Endodermal cell (in vitro differentiated cells): ENCODE measurements at regions not wholly inside any gene's neighbourhood (a gene's known extent, or its start where the extent isn't known, plus 50 kb on each side); places are given as distances from the start of the nearest gene placed in this dataset.

Source experiments
- DNase-seq: peaks from one replicate; pipeline ENCODE4 v3.0.0-alpha.2; 2017
- H3K27ac ChIP-seq: 2 replicates; pipeline ENCODE4 v1.5.1; 2013; ENCODE audit warnings: mild to moderate bottlenecking, low read depth, low read length, moderate library complexity
- H3K27me3 ChIP-seq: 2 replicates; pipeline ENCODE4 v1.6.1; 2013; ENCODE audit warnings: mild to moderate bottlenecking, low read length, moderate library complexity; ENCODE audit not compliant: insufficient read depth, control insufficient read depth, poor library complexity, severe bottlenecking
- H3K36me3 ChIP-seq: 2 replicates; pipeline ENCODE4 v1.7.0; 2013; ENCODE audit warnings: mild to moderate bottlenecking, low read length, moderate library complexity; ENCODE audit not compliant: control insufficient read depth, insufficient read depth
- H3K4me1 ChIP-seq: one replicate; pipeline ENCODE4 v1.7.0; 2013; ENCODE audit warnings: low read length; ENCODE audit not compliant: control insufficient read depth, insufficient read depth
- H3K4me3 ChIP-seq: 2 replicates; pipeline ENCODE4 v1.5.1; 2013; ENCODE audit warnings: mild to moderate bottlenecking, low read length, moderate library complexity
- H3K9ac ChIP-seq: 2 replicates; pipeline ENCODE4 v1.6.1; 2013; ENCODE audit warnings: mild to moderate bottlenecking, low read length, moderate library complexity; ENCODE audit not compliant: poor library complexity, severe bottlenecking; ENCODE audit errors: extremely low read depth
- H3K9me3 ChIP-seq: 2 replicates; pipeline ENCODE4 v1.6.1; 2013; ENCODE audit warnings: mild to moderate bottlenecking, low read length, moderate library complexity; ENCODE audit not compliant: control insufficient read depth
- H3K27ac Mint-ChIP-seq: 2 replicates; pipeline ENCODE4 v1.8.0; 2020; ENCODE audit warnings: mixed read lengths
- H3K27me3 Mint-ChIP-seq: 2 replicates; pipeline ENCODE4 v1.8.0; 2021; ENCODE audit warnings: mild to moderate bottlenecking, mixed read lengths; ENCODE audit not compliant: insufficient read depth
- H3K36me3 Mint-ChIP-seq: 2 replicates; pipeline ENCODE4 v1.8.0; 2020; ENCODE audit warnings: low read depth, mixed read lengths
- H3K4me1 Mint-ChIP-seq: 2 replicates; pipeline ENCODE4 v1.8.0; 2020; ENCODE audit warnings: mixed read lengths
- H3K4me3 Mint-ChIP-seq: 2 replicates; pipeline ENCODE4 v1.8.0; 2020; ENCODE audit warnings: mild to moderate bottlenecking, moderate library complexity, mixed read lengths
- H3K9me3 Mint-ChIP-seq: 2 replicates; pipeline ENCODE4 v1.8.0; 2020; ENCODE audit warnings: mild to moderate bottlenecking, mixed read lengths
- WGBS, 2 experiments: methylation state at CpG; one replicate each; pipeline versions ENCODE4 v1.1.5 to v1.1.7; 2013; ENCODE audit warnings: missing lambda C conversion rate in 2 of 2, mixed read lengths in 1 of 2; ENCODE audit not compliant: insufficient coverage in 1 of 2, insufficient read length in 1 of 2; 5-methylcytosine and 5-hydroxymethylcytosine counted together
- TF ChIP-seq, protein P1 (sequence below): fragments of 200-600 bp; sonication (generic); conservative IDR thresholded peaks from 2 replicates; pipeline ENCODE4 v1.5.0; 2021; ENCODE audit warnings: antibody characterized with exemption, mild to moderate bottlenecking

GRCh38 chr13:82436099-82436585, 1446.1 kb downstream of the SLITRK1 start:
- no peak overlapping the region for H3K4me3 Mint-ChIP-seq
- peaks cover 25% of the 10 kb centered on the region for H3K9me3 Mint-ChIP-seq
- H3K4me1 ChIP-seq: no peaks in the 10 kb centered on the region
- TF ChIP-seq, protein P1, sequence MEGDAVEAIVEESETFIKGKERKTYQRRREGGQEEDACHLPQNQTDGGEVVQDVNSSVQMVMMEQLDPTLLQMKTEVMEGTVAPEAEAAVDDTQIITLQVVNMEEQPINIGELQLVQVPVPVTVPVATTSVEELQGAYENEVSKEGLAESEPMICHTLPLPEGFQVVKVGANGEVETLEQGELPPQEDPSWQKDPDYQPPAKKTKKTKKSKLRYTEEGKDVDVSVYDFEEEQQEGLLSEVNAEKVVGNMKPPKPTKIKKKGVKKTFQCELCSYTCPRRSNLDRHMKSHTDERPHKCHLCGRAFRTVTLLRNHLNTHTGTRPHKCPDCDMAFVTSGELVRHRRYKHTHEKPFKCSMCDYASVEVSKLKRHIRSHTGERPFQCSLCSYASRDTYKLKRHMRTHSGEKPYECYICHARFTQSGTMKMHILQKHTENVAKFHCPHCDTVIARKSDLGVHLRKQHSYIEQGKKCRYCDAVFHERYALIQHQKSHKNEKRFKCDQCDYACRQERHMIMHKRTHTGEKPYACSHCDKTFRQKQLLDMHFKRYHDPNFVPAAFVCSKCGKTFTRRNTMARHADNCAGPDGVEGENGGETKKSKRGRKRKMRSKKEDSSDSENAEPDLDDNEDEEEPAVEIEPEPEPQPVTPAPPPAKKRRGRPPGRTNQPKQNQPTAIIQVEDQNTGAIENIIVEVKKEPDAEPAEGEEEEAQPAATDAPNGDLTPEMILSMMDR: no peak
- H3K27me3 ChIP-seq: no peaks in the 10 kb centered on the region
- H3K4me1 Mint-ChIP-seq: no peaks in the 10 kb centered on the region
- H3K9me3 ChIP-seq: peaks cover 25% of the 10 kb centered on the region
- no peaks in the 10 kb centered on the region for H3K36me3 ChIP-seq
- H3K9ac ChIP-seq: no peak overlapping the region
- no peak for DNase-seq
- no peak overlapping the region for H3K27ac ChIP-seq
- 80 to 82% methylated on average over 1 of the region's 1 CpG for WGBS, 2 experiments
- H3K36me3 Mint-ChIP-seq: peaks cover 2% of the 10 kb centered on the region
- H3K27ac Mint-ChIP-seq: no peak overlapping the region
- H3K4me3 ChIP-seq: no peak overlapping the region
- no peaks in the 10 kb centered on the region for H3K27me3 Mint-ChIP-seq

DNA sequence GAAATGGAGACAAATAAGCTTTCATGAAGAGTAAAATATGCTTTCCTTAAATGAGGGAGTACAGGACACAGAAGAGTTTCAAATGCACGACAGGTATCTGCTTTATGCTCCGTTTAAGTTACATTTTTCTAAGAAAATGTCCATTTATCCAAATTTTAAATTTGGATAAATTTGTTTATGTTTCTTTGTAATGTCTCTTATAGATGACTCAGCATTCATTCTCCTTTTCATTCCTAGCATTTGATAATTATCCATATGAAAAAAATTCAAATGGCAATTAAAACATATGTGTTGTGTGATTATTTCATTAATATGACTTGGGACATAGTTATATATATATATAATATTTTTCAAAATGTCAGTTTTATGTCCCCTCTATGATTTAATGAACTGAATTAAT, 1449.3 kb downstream of the SLITRK1 start:
- H3K9me3 Mint-ChIP-seq: peaks cover 8% of the 10 kb centered on the region
- no peak overlapping the region for H3K4me3 Mint-ChIP-seq
- no peak overlapping the region for H3K27ac ChIP-seq

DNA sequence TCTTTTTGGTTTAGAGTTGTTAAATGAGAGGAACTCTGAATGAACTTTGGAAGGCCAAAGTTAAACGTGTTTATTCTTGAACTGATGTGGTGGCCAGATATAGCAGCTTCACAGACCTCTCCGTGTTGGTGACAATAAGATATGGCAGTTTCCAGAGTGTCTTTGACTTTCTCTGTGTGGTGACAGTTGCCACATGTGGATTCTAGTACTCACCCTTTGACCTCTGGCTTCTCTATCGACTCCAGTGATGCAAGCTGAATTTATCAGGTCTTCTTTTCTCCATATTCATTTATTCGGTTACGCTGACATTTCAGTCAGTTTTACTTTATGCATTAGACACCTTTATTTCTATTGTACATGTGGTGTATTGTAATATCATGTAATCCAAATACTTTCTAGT, 1469.5 kb downstream of the SLITRK1 start:
- Histone ChIP-seq H3K4me3 (no peak overlapping the region), H3K4me1 (no peaks in the 10 kb centered on the region), H3K36me3 (no peaks in the 10 kb centered on the region), H3K27ac (no peak overlapping the region), H3K9ac (no peak overlapping the region), H3K9me3 (no peaks in the 10 kb centered on the region), H3K27me3 (no peaks in the 10 kb centered on the region)
- WGBS, 2 experiments: 61 to 92% methylated on average over 2 to 5 of the region's 5 CpGs
- no peaks in the 10 kb centered on the region for H3K36me3 Mint-ChIP-seq
- H3K4me3 Mint-ChIP-seq: no peak overlapping the region
- TF ChIP-seq, protein P1: no peak
- H3K4me1 Mint-ChIP-seq: peaks cover 14% of the 10 kb centered on the region
- H3K27me3 Mint-ChIP-seq: no peaks in the 10 kb centered on the region
- H3K9me3 Mint-ChIP-seq: peaks cover 1% of the 10 kb centered on the region
- H3K27ac Mint-ChIP-seq: no peak overlapping the region
- DNase-seq: no peak

More for the DNA sequence above, 1449.3 kb downstream of the SLITRK1 start:
- H3K9ac ChIP-seq: no peak overlapping the region
- Mint-ChIP-seq H3K27me3 (no peaks in the 10 kb centered on the region), H3K4me1 (no peaks in the 10 kb centered on the region), H3K27ac (no peak overlapping the region), H3K36me3 (no peaks in the 10 kb centered on the region)
- WGBS, 2 experiments: 82% methylated on average over 2 of the region's 2 CpGs; no CpG with 5 or more reads in 1 of the 2 experiments
- TF ChIP-seq, protein P1: no peak
- DNase-seq: no peak
- H3K4me1 ChIP-seq: no peaks in the 10 kb centered on the region
- no peak overlapping the region for H3K4me3 ChIP-seq
- H3K9me3 ChIP-seq: peaks cover 7% of the 10 kb centered on the region
- H3K36me3 ChIP-seq: no peaks in the 10 kb centered on the region
- H3K27me3 ChIP-seq: no peaks in the 10 kb centered on the region
